IPS DF 19.7 (cell line): ENCODE measurements at regions not wholly inside any gene's neighbourhood (a gene's known extent, or its start where the extent isn't known, plus 50 kb on each side); places are given as distances from the start of the nearest gene placed in this dataset.

Experiments used
- DNase-seq: peaks from one replicate; pipeline ENCODE4 v3.0.0-alpha.2; 2013; ENCODE audit warnings: low read depth, low spot score

DNA sequence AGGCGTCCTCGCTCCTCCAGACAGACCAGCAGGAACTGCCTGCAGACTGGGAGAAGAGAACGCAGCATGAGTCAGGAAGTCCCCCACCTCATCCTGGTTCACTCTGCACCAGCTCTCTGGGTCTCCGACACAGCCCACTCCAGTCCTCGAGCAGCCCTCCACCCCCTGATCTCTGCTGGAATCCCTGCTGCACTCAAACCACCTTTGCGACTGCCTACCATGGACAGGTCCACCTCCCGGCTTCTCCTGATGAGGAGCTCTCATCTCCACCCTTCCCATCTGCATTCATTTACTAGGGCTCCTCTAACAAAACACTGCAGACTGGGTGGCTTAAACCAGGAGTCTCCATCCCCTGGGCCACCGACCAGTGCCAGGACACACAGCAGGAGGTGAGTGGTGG lies 202.3 kb upstream of the IGF1R start:
- no peak for DNase-seq

DNA sequence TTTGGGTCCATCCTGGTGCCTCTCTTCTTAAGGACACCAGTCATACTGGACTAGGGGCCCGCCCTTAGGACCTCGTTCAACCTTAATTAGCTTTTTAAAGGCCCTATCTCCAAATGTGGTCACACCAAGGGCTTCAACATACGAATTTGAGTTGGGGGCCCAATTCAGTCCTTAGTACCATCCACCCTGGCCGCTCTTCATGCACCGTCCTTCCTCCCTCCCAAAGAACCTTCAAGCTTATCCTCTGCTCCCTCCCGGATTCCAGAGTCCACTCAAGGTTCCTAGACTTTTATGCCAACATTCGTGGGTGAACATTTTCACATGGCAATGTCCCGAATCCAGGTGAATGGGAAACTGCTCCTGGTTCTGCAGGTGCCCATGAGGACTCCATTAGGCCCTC lies 201.3 kb upstream of the IGF1R start:
- no peak for DNase-seq

DNA sequence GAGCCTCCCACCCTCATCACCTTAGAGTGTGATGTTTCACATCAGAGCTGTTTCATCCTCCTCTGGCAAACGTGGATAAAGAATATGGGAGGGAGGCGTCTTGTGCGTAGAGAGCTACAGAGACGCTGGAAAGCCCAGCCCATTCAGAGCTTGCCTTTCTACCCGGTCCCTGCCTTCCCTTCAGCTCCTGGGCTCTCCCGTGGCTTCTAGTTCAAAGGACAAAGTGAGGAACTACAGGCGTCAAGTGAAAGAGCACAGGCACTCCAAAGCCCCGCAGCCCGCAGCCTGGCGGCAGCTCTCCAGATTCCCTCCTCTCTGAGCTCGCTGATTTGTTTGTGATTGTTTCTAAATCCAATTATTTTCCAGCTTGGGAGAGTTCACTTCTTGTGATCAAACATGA lies 197.1 kb upstream of the IGF1R start:
- DNase-seq = no peak

DNA sequence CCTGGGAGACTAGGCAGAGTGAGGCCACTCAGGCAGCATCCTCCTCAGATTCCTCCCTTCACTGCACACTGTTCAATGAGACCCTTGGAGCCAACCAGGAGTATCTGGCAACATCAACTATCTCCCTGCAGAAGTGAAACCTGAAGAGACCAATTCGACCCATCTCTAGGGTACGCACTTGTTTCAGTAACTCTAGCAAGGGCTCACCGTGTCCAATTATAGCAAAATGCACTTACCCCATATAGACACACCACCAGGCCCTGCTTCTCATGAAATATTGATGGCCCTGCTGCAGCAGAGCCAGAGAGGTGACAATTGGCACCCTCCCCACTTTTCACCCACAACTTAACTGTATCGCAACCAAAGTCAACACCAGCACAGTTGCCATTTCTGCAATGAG lies 196.1 kb upstream of the IGF1R start:
- DNase-seq = no peak

DNA sequence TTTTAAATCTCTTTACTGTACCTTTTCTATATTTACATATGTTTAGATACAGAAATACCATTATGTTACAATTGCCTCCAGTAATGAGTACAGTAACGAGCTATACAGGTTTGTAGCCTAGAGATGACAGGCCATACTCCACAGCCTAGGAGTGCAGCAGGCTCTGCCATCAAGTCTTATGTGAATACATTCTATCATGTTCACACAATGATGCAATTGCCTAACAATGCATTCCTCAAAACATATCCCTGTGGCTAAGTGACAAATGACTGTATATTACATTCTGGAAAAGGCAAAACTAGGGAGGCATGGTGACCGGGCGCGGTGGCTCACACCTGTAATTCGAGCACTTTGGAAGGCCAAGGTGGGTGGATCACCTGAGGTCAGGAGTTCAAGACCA lies 192.4 kb upstream of the IGF1R start:
- no peak for DNase-seq

DNA sequence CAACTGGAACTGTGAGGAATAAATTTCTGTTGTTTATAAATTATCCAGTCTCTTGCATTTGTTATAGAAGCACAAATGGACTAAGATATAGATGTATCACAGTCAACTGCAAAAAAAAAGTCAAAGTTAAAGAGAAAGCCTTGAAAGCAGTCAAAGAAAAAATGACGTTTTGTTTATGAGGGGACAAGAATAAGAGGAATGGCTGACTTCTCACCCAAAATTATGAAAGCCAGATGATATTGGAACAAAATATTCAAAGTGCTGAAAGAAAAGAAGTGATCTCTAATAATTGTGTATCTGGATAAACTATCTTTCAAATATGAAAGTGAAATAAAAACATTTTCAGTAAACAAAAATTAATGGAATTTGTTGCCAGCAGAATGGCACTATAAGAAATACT lies 171.8 kb upstream of the IGF1R start:
- DNase-seq = no peak

DNA sequence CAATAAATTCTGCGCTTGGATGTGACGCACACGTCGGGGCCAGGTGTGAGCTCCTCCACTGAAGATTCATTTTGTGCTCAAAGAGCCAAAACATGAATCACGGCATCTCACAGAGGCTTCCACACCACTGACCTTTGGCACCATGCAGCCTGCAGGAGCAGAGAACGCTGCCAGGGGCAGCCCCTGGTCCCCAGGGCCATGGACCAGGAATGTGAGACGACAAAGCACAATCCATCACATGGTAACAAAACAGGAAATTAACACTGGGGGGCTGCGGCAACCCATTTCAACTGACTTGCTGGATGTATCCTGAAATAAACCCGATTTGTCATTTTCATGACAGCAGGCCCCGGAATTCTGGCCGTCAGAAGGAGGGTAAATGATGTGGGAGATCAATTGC lies 167.5 kb upstream of the IGF1R start:
- DNase-seq = no peak

GRCh38 chr15:98483575-98484130 lies 164.7 kb upstream of the IGF1R start:
- no peak for DNase-seq

- DNase-seq = no peak
These were observed 163.4 kb upstream of the IGF1R start for GRCh38 chr15:98484914-98485313.

GRCh38 chr15:98485451-98485850 lies 162.9 kb upstream of the IGF1R start:
- no peak for DNase-seq

DNA sequence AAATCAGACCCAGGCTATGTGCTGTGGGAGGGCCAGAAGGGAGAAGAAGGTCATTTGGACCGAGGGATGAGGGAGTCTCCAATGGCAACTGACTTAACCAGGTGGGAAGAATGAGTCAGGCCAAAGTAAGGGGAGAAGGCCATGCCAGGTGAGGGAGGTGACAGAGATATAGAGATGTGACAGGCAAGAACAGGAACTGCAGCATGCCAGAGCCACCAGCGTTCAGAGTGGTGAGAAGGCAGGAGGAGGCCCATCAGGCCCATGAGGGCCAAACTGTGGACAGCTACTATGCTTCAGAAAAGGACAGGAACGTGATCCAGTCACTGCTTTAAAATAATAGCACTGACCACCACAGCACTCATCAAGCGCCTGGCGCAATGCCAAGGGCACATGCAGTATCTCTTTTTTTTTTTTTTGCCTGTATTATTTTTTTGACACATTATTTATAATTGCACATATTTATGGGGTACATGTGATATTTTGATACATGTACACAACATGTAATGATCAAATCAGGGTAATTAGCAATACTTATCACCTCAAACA lies 154.3 kb upstream of the IGF1R start:
- no peak for DNase-seq

- no peak for DNase-seq
These were observed 147.1 kb upstream of the IGF1R start for GRCh38 chr15:98501192-98501591.

GRCh38 chr15:98501632-98502031 lies 146.7 kb upstream of the IGF1R start:
- DNase-seq = no peak

- no peak for DNase-seq
These were observed 144.4 kb upstream of the IGF1R start for GRCh38 chr15:98503970-98504369.

DNA sequence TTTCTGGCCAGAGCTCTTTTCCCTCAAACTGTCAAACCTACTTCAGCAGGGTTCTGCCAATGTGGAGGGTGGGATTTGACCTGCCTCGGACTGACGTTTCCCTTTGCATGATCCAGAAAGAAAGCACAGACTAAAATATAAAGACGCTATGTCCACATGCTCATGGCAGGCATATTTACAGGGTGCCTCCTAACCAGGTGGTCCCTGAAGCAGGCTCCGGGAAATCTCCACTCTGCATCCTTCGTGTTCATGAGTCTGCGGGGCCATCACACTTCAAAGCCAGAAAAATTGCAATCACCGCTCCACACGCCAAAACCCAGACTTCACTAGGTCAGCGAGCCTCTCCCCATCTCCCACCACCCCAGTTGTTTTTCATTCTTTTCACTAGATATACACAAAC lies 143.3 kb upstream of the IGF1R start:
- no peak for DNase-seq

GRCh38 chr15:98505611-98506031 lies 142.7 kb upstream of the IGF1R start:
- DNase-seq = no peak

GRCh38 chr15:98506172-98506571 lies 142.2 kb upstream of the IGF1R start:
- no peak for DNase-seq

GRCh38 chr15:98506711-98507110 lies 141.6 kb upstream of the IGF1R start:
- no peak for DNase-seq

- no peak for DNase-seq
These were observed 134.8 kb upstream of the IGF1R start for GRCh38 chr15:98513428-98513986.

DNA sequence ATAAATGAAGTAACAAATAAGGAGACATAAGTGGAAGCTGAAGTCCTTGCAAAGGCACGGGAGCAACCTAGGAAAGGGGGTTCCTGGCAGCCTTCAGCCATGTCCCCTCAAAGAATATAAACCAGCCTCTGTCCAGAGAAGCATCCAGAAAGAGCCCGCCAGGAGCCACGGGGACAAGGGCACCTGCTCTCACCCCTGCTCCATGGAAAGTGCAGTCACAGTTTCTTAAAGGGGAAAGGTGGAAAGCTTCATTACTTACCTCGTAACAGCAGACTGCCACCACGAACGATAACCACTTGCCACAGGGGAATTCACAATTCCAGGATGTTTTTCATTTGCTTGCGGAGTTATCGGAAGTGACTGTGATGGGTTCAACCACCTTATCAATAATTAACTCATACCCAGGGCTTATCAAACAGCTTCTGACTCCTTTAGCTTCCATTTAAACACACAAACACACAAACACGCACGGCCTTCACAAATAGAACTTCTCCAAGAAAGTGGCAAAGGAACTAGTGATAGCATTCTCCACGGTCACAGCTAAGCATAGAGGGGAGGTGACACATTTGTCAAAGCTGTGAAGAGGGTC lies 134.2 kb upstream of the IGF1R start:
- no peak for DNase-seq

GRCh38 chr15:98518823-98519561 lies 129.3 kb upstream of the IGF1R start:
- peak; percentile 52 for DNase-seq

DNA sequence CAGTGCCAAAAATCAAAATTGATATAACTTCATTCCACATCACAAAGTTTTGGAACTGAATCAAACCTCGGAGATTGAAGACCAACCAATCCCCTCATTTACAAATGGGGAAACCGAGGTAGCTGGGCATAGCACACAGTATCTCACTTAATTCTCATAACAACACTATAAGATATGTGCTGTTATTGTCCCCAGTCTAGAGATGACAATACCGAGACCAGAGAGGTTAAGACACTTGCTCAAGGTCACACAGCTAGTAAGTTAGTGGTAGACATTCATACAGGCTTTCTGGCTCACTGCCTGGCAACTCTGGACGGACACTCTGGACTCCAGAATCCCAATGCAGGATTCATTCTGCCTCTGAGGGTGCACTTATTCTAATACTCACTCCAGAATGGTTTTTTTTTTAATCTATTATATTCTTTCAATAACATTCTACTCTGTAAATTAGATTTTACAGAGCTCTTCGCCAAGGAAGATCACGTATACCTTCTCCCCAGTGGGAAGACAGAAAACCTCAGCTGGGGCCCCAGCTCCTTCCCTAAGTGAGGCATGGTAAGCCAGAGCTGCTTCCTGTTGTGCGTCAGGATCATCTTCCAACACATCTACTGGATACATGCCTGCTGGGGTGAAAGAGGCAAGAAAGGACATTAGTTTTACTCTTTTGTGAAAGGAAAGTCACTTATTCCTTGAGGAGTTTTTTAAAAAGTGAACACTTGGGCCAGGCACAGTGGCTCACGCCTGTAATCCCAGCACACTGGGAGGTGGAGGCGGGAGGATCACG lies 128.4 kb upstream of the IGF1R start:
- DNase-seq = no peak
